Fibroblast of lung (primary cell): ENCODE measurements at regions not wholly inside any gene's neighbourhood (a gene's known extent, or its start where the extent isn't known, plus 50 kb on each side); places are given as distances from the start of the nearest gene placed in this dataset.

ENCODE experiments used
- CTCF ChIP-seq, 2 donors: IDR thresholded peaks in 1 of 2; conservative IDR thresholded peaks in 1 of 2; 1 replicate in 1 of 2; 2 replicates in 1 of 2; pipeline ENCODE4 v1.5.1; 2011 to 2012; ENCODE audit warnings: low read length in 2 of 2, control low read depth in 1 of 2, inconsistent platforms in 1 of 2, low read depth in 1 of 2, mild to moderate bottlenecking in 1 of 2
- EZH2 ChIP-seq: IDR thresholded peaks from 2 replicates; pipeline ENCODE4 v1.5.1; 2012; ENCODE audit warnings: low read length, control low read depth, mild to moderate bottlenecking; ENCODE audit errors: missing control alignments

- no peak for TF ChIP-seq CTCF (conservative IDR thresholded peaks at IDR 0.05 in 1 of 2, IDR thresholded peaks at IDR 0.05 in 1 of 2; ENCODE audit: low read depth in 1 of 2, low read length in 2 of 2)
- TF ChIP-seq EZH2, result no peak
Measured at GRCh38 chr5:118558871-118559270, 429.5 kb downstream of the DTWD2 start.
